CD4-positive, CD25-positive, alpha-beta regulatory T cell (primary cell): ENCODE measurements at regions not wholly inside any gene's neighbourhood (a gene's known extent, or its start where the extent isn't known, plus 50 kb on each side); places are given as distances from the start of the nearest gene placed in this dataset.

Source experiments
- ATAC-seq, 2 donors: fragments of 150-1000 bp; cut with Tn5 transposase; one replicate each; pipeline ENCODE4 v1.10.0; 2021; ENCODE audit warnings: low read depth in 2 of 2, moderate number of reproducible peaks in 2 of 2, moderate library complexity in 1 of 2
- DNase-seq, 3 donors: peaks; one replicate each; pipeline versions ENCODE4 v3.0.0 to v3.0.0-alpha.2; 2012 to 2022; ENCODE audit warnings: mixed read lengths in 1 of 3
- H3K27ac ChIP-seq: one replicate; pipeline ENCODE4 v1.7.0; 2013; ENCODE audit warnings: mild to moderate bottlenecking, low read length; ENCODE audit not compliant: insufficient read depth, poor library complexity, severe bottlenecking
- H3K27me3 ChIP-seq: one replicate; pipeline ENCODE4 v1.7.0; 2013; ENCODE audit warnings: low read length; ENCODE audit not compliant: control insufficient read depth, insufficient read depth
- H3K36me3 ChIP-seq: one replicate; pipeline ENCODE4 v1.7.0; 2013; ENCODE audit warnings: mild to moderate bottlenecking, low read length, moderate library complexity; ENCODE audit not compliant: control insufficient read depth, insufficient read depth
- H3K4me1 ChIP-seq: 2 replicates; pipeline ENCODE4 v1.7.0; 2013; ENCODE audit warnings: mild to moderate bottlenecking, low read length; ENCODE audit not compliant: insufficient read depth, control insufficient read depth, poor library complexity, severe bottlenecking
- H3K4me3 ChIP-seq: one replicate; pipeline ENCODE4 v1.7.0; 2013; ENCODE audit warnings: low read depth, mild to moderate bottlenecking, low read length, moderate library complexity
- H3K9me3 ChIP-seq, 2 experiments: 1 replicate in 1 of 2; 2 replicates in 1 of 2; pipeline ENCODE4 v1.7.0; 2013; ENCODE audit warnings: low read length in 2 of 2, mild to moderate bottlenecking in 1 of 2, moderate library complexity in 1 of 2; ENCODE audit not compliant: control insufficient read depth in 2 of 2
- H3K27ac Mint-ChIP-seq, 3 donors: one replicate each; pipeline ENCODE4 v1.8.0; 2020 to 2022; ENCODE audit warnings: mild to moderate bottlenecking in 3 of 3, mixed read lengths in 3 of 3, moderate library complexity in 2 of 3
- H3K27me3 Mint-ChIP-seq: one replicate; pipeline ENCODE4 v1.8.0; 2022; ENCODE audit warnings: mild to moderate bottlenecking, mixed read lengths
- H3K36me3 Mint-ChIP-seq: one replicate; pipeline ENCODE4 v1.8.0; 2020; ENCODE audit warnings: mixed read lengths
- H3K4me1 Mint-ChIP-seq, 4 donors: one replicate each; pipeline ENCODE4 v1.8.0; 2020 to 2022; ENCODE audit warnings: mixed read lengths in 4 of 4, mild to moderate bottlenecking in 1 of 4
- H3K4me3 Mint-ChIP-seq, 4 donors: one replicate each; pipeline ENCODE4 v1.8.0; 2020 to 2022; ENCODE audit warnings: mild to moderate bottlenecking in 4 of 4, mixed read lengths in 4 of 4, moderate library complexity in 3 of 4
- H3K9me3 Mint-ChIP-seq, 7 donors: one replicate each; pipeline ENCODE4 v1.8.0; 2020 to 2022; ENCODE audit warnings: mixed read lengths in 7 of 7, mild to moderate bottlenecking in 3 of 7, moderate library complexity in 2 of 7

DNA sequence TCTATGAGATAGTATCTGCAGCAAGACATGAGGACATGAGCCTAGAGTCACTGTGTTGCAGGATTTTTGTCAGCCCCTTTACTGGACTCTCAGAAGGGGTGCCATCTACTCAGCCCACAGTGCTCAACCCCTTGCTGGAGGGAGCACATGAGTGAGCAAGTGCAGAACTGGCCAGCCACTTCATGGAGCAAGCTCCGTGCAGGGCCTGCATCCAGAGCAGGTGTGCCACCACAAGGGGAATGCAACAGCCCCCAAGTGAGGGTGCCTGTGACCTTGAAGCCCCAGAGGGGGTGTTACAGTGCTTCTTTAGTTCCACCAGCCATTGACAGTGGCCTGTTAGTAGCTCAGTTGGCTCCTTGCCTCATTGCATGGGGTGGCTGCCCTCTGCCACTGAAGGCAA lies 649.7 kb downstream of the PLPP3 start:
- DNase-seq (no peak), ATAC-seq (no peak)
- Mint-ChIP-seq H3K36me3 (no peaks in the 10 kb centered on the region), H3K4me3 (no peak overlapping the region), H3K27me3 (no peaks in the 10 kb centered on the region), H3K4me1 (no peaks in the 10 kb centered on the region), H3K27ac (no peak overlapping the region), H3K9me3 (peaks cover 0 to 8% (median 0%) of the 10 kb centered on the region in 7 donors)
- no peaks in the 10 kb centered on the region for H3K4me1 ChIP-seq
- no peak overlapping the region for H3K4me3 ChIP-seq
- H3K27ac ChIP-seq = no peak overlapping the region
- H3K9me3 ChIP-seq = no peaks in the 10 kb centered on the region
- H3K36me3 ChIP-seq = no peaks in the 10 kb centered on the region
- no peaks in the 10 kb centered on the region for H3K27me3 ChIP-seq

DNA sequence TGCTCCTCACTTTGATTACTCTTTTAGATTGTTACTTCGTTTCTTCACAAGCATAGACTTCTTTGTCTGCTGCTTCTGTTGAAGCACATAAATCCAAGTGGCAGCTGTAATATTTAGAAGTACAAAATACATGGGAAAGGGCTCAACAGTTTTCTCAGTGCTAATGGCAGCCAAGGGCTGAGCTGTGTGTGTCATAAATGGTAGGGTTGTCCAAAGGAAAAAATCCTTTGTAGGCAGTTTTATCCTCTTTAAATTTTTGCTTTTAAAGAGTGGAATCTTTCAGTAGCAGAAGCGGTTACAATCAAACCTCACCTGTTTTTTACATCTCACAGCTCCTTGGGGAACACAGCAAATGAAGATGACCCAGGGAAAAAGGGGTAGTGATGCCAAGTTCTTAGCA lies 650.8 kb downstream of the PLPP3 start:
- H3K36me3 Mint-ChIP-seq = no peaks in the 10 kb centered on the region
- DNase-seq = no peak
- no peak overlapping the region for H3K4me3 ChIP-seq
- no peak overlapping the region for H3K27ac Mint-ChIP-seq
- H3K27me3 ChIP-seq = no peaks in the 10 kb centered on the region
- peaks cover 0 to 8% (median 0%) of the 10 kb centered on the region in 7 donors for H3K9me3 Mint-ChIP-seq
- no peaks in the 10 kb centered on the region for H3K4me1 Mint-ChIP-seq
- H3K27ac ChIP-seq = no peak overlapping the region
- no peaks in the 10 kb centered on the region for H3K4me1 ChIP-seq
- ATAC-seq = no peak
- no peaks in the 10 kb centered on the region for H3K27me3 Mint-ChIP-seq
- H3K36me3 ChIP-seq = no peaks in the 10 kb centered on the region
- no peaks in the 10 kb centered on the region for H3K9me3 ChIP-seq
- no peak overlapping the region for H3K4me3 Mint-ChIP-seq

DNA sequence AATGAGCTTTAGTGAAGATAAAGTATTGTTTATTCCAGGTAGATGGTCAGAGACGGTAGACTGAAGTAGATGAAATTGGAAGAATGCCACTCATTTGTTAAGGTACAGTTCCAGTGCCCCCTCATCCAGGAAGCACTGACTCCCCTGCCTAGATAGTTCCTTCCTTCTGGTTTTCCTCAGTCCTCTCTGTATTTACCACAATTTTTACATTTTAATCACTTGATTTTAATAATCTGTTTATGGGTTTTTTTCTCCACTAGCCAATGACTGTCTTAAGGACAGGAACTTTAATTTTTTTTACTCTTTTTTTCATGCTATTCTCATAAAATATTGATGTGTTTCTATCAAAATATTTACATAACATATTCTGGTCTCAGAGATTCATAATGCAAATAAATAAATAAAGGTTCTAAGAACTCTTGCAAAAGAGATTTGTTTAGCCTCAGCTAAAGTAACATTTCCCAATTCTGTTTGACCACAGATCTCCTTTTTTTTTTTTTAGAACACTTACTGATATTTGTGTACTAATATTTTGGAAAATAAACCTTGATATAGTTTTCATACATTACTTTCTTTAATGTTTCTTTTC lies 651.6 kb downstream of the PLPP3 start:
- no peaks in the 10 kb centered on the region for H3K27me3 ChIP-seq
- H3K36me3 Mint-ChIP-seq = no peaks in the 10 kb centered on the region
- DNase-seq (no peak), ATAC-seq (no peak)
- H3K4me1 ChIP-seq = no peaks in the 10 kb centered on the region
- no peak overlapping the region for H3K4me3 Mint-ChIP-seq
- H3K4me1 Mint-ChIP-seq = no peaks in the 10 kb centered on the region
- H3K9me3 Mint-ChIP-seq = peaks cover 0 to 7% (median 0%) of the 10 kb centered on the region in 7 donors
- no peak overlapping the region for H3K27ac Mint-ChIP-seq
- no peaks in the 10 kb centered on the region for H3K9me3 ChIP-seq
- H3K4me3 ChIP-seq = no peak overlapping the region
- H3K27me3 Mint-ChIP-seq = no peaks in the 10 kb centered on the region
- H3K36me3 ChIP-seq = no peaks in the 10 kb centered on the region
- H3K27ac ChIP-seq = no peak overlapping the region

DNA sequence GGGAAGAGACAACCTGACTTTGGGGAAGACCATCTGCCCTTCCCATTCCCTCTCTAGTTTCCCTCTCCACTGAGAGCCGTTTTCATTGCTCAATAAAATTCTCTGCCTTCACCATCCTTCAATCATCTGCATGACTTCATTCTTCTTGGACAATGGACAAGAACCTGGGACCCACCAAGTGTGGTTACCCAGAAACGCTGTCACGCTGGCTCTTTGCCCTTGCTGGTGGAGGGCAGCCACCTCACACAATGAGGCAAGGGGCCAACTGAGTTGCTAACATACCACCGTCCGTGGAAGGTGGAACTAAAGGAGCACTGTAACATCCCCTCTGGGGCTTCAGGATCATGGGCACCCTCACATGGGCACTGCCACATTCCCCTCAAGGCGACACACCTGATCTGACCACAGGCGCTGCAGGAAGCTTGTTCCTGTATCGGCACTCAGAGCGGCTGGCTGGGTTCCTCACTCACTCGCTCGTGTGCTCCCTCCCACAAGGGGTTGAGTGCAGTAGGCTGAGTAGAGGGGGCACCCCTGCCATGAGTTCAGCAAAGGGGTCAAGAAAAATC lies 652.4 kb downstream of the PLPP3 start:
- Mint-ChIP-seq H3K27ac (no peak overlapping the region), H3K9me3 (peaks cover 0 to 3% (median 0%) of the 10 kb centered on the region in 7 donors), H3K27me3 (no peaks in the 10 kb centered on the region), H3K4me1 (no peaks in the 10 kb centered on the region), H3K36me3 (no peaks in the 10 kb centered on the region), H3K4me3 (no peak overlapping the region)
- Histone ChIP-seq H3K4me3 (no peak overlapping the region), H3K36me3 (no peaks in the 10 kb centered on the region), H3K27me3 (no peaks in the 10 kb centered on the region), H3K27ac (no peak overlapping the region), H3K9me3 (no peaks in the 10 kb centered on the region), H3K4me1 (no peaks in the 10 kb centered on the region)
- no peak for ATAC-seq
- no peak for DNase-seq

DNA sequence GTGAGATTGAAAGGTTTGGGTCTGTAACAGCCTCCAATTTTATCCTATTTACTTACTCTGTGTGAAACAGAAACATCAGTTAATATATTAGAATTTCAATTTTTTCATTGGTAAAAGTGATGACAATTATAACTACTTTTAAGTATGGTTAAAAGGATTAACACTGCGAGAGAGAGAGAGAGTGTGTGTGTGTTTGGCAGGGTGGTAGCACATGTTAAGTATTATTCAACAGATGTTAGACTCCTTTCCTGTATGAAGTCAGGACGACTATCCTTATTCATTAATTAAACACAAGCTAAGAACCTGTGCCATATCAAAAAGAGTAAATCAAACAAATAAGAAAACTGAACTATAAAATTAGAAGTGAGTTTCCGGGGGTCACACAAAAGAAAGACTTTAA lies 662.5 kb downstream of the PLPP3 start:
- Mint-ChIP-seq H3K4me1 (no peaks in the 10 kb centered on the region), H3K9me3 (peaks cover 0 to 4% (median 0%) of the 10 kb centered on the region in 7 donors), H3K27me3 (peaks cover 4% of the 10 kb centered on the region), H3K36me3 (no peaks in the 10 kb centered on the region), H3K27ac (no peak overlapping the region), H3K4me3 (no peak overlapping the region)
- Histone ChIP-seq H3K36me3 (no peaks in the 10 kb centered on the region), H3K27me3 (no peaks in the 10 kb centered on the region), H3K4me3 (no peak overlapping the region), H3K4me1 (no peaks in the 10 kb centered on the region), H3K27ac (no peak overlapping the region), H3K9me3 (no peaks in the 10 kb centered on the region)
- ATAC-seq (no peak), DNase-seq (no peak)

DNA sequence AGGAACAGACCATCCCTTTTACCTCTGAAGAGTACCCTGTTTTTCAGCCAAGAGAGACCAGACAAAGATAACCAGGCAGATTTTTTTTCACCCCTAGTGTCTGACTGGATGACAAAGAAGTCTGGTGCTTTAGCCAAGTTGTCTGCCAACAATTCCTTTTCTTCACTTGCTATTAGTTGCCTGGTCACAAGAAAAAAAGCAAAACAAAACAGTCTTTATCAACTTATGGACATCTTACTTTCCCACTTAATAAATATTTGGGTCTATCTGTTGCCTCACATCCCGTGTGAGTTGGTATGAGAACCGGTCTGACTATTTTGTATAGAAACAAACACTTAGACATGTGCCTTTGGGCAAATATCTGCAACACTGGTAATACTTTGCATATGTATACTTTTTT lies 662.9 kb downstream of the PLPP3 start:
- no peak overlapping the region for H3K27ac Mint-ChIP-seq
- H3K4me3 Mint-ChIP-seq = no peak overlapping the region
- Histone ChIP-seq H3K27me3 (no peaks in the 10 kb centered on the region), H3K9me3 (no peaks in the 10 kb centered on the region), H3K4me1 (no peaks in the 10 kb centered on the region), H3K4me3 (no peak overlapping the region), H3K36me3 (no peaks in the 10 kb centered on the region), H3K27ac (no peak overlapping the region)
- peaks cover 4% of the 10 kb centered on the region for H3K27me3 Mint-ChIP-seq
- H3K9me3 Mint-ChIP-seq = peaks cover 0 to 4% (median 0%) of the 10 kb centered on the region in 7 donors
- ATAC-seq (no peak), DNase-seq (no peak)
- no peaks in the 10 kb centered on the region for H3K4me1 Mint-ChIP-seq
- H3K36me3 Mint-ChIP-seq = no peaks in the 10 kb centered on the region

DNA sequence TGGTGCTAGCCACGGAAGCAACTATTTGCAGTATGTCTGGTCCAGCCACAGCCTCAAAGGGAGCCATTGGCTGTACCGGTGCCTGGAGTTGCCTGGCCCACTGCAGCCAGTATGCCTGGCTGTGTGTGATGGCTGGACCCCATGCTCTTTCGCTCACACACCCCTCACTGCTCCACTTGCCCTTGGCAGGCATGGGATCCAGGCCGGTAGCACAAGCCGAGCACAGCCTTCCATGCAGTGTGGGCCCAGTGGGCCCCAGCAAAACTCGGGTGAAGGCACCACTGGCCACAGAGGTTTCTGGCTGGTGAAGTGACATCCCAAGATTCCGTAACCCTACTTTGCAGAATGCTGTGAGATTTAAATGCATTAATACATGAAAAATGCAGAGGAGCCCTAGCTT lies 665.8 kb downstream of the PLPP3 start:
- no peaks in the 10 kb centered on the region for H3K36me3 ChIP-seq
- ATAC-seq (no peak), DNase-seq (no peak)
- H3K27ac ChIP-seq = no peak overlapping the region
- H3K36me3 Mint-ChIP-seq = no peaks in the 10 kb centered on the region
- no peak overlapping the region for H3K4me3 Mint-ChIP-seq
- no peaks in the 10 kb centered on the region for H3K27me3 ChIP-seq
- no peaks in the 10 kb centered on the region for H3K4me1 Mint-ChIP-seq
- H3K9me3 Mint-ChIP-seq = peaks cover 0 to 3% (median 0%) of the 10 kb centered on the region in 7 donors
- no peak overlapping the region for H3K4me3 ChIP-seq
- no peaks in the 10 kb centered on the region for H3K9me3 ChIP-seq
- no peaks in the 10 kb centered on the region for H3K27me3 Mint-ChIP-seq
- H3K27ac Mint-ChIP-seq = no peak overlapping the region
- H3K4me1 ChIP-seq = no peaks in the 10 kb centered on the region

DNA sequence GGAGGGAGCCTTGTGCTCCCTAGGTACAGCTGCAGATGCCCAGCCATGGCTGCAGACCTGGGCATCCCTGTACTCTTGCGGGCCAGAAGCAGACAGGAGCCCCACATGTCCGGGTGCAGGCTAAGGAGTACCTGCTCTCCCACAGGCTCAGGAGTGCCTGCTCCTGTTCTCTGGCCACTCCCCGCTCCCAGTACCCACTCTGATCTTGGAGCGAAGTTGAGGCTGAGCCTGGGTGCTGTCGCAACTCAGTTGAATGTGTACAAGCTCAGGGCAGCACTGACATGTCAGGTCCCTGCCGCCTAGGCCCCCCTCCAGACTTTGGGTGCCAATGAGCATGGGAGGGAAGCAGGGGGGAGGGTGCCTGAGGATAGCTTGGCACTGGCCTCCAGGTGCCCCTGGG lies 666.9 kb downstream of the PLPP3 start:
- Mint-ChIP-seq H3K27me3 (no peaks in the 10 kb centered on the region), H3K36me3 (no peaks in the 10 kb centered on the region), H3K27ac (no peak overlapping the region), H3K4me3 (no peak overlapping the region), H3K9me3 (peaks cover 0 to 6% (median 0%) of the 10 kb centered on the region in 7 donors), H3K4me1 (no peaks in the 10 kb centered on the region)
- no peak for DNase-seq
- Histone ChIP-seq H3K36me3 (no peaks in the 10 kb centered on the region), H3K27me3 (no peaks in the 10 kb centered on the region), H3K4me1 (no peaks in the 10 kb centered on the region), H3K9me3 (no peaks in the 10 kb centered on the region), H3K27ac (no peak overlapping the region), H3K4me3 (no peak overlapping the region)
- no peak for ATAC-seq
